HepG2 (cell line): ENCODE measurements at regions not wholly inside any gene's neighbourhood (a gene's known extent, or its start where the extent isn't known, plus 50 kb on each side); places are given as distances from the start of the nearest gene placed in this dataset.

Source experiments
- ADNP ChIP-seq: sonication (generic); formaldehyde crosslinking; IDR thresholded peaks from 2 replicates; pipeline ENCODE4 v1.4.0; 2020; ENCODE audit warnings: missing genetic modification reagents
- ARID5B ChIP-seq: IDR thresholded peaks from 2 replicates; pipeline ENCODE4 v1.4.0; 2020; ENCODE audit warnings: mild to moderate bottlenecking, missing genetic modification reagents
- ASH2L ChIP-seq: fragments of 300-600, 200-600 bp; sonication (generic); IDR thresholded peaks from 2 replicates; pipeline ENCODE4 v1.7.0; 2017; ENCODE audit warnings: low read depth, mild to moderate bottlenecking, moderate library complexity, mixed read lengths, low read length; ENCODE audit not compliant: insufficient read length
- ATM ChIP-seq: fragments of 450-650 bp; IDR thresholded peaks from 2 replicates; pipeline ENCODE4 v1.7.1; 2017; ENCODE audit warnings: mild to moderate bottlenecking, borderline replicate concordance
- CEBPB ChIP-seq: IDR thresholded peaks from 2 replicates; pipeline ENCODE4 v1.6.1; 2011; ENCODE audit warnings: low read depth, low read length, improper control_type of control experiment, borderline replicate concordance
- ETV6 ChIP-seq: sonication (generic); formaldehyde crosslinking; conservative IDR thresholded peaks from 2 replicates; pipeline ENCODE4 v1.4.0; 2020; ENCODE audit warnings: missing genetic modification reagents
- FOSL2 ChIP-seq: sonication (generic); formaldehyde crosslinking; IDR thresholded peaks from 2 replicates; pipeline ENCODE4 v1.4.0; 2020; ENCODE audit warnings: missing genetic modification reagents
- FOXC1 ChIP-seq: sonication (generic); formaldehyde crosslinking; IDR thresholded peaks from 2 replicates; pipeline ENCODE4 v1.8.0; 2022; ENCODE audit warnings: mild to moderate bottlenecking, missing genetic modification reagents, borderline replicate concordance
- HNF4A ChIP-seq: sonication (generic); formaldehyde crosslinking; IDR thresholded peaks from 2 replicates; pipeline ENCODE4 v1.4.0; 2020; ENCODE audit warnings: missing genetic modification reagents
- HOXA3 ChIP-seq: sonication (generic); formaldehyde crosslinking; IDR thresholded peaks from 2 replicates; pipeline ENCODE4 v1.5.0; 2020; ENCODE audit warnings: missing genetic modification reagents
- RFX5 ChIP-seq: IDR thresholded peaks from 2 replicates; pipeline ENCODE4 v1.6.1; 2011; ENCODE audit warnings: low read depth, low read length, improper control_type of control experiment
- RFXAP ChIP-seq: sonication (generic); formaldehyde crosslinking; IDR thresholded peaks from 2 replicates; pipeline ENCODE4 v1.4.0; 2020; ENCODE audit warnings: missing genetic modification reagents, borderline replicate concordance
- SAP130 ChIP-seq: IDR thresholded peaks from 2 replicates; pipeline ENCODE4 v1.6.1; 2016; ENCODE audit warnings: low read depth
- SMAD1 ChIP-seq: sonication (generic); formaldehyde crosslinking; IDR thresholded peaks from 2 replicates; pipeline ENCODE4 v1.4.0; 2020; ENCODE audit warnings: missing genetic modification reagents, low read depth, mild to moderate bottlenecking, borderline replicate concordance
- SMAD3 ChIP-seq: sonication (generic); formaldehyde crosslinking; IDR thresholded peaks from 2 replicates; pipeline ENCODE4 v1.4.0; 2020; ENCODE audit warnings: missing genetic modification reagents
- THYN1 ChIP-seq: sonication (generic); formaldehyde crosslinking; IDR thresholded peaks from 2 replicates; pipeline ENCODE4 v1.8.1; 2023; ENCODE audit warnings: low read depth, mild to moderate bottlenecking, moderate library complexity, missing genetic modification reagents, borderline replicate concordance
- TMF1 ChIP-seq: sonication (generic); formaldehyde crosslinking; IDR thresholded peaks from 2 replicates; pipeline ENCODE4 v1.8.1; 2022; ENCODE audit warnings: low read depth, missing genetic modification reagents
- ZBTB43 ChIP-seq: sonication (generic); formaldehyde crosslinking; conservative IDR thresholded peaks from 2 replicates; pipeline ENCODE4 v1.4.0; 2020; ENCODE audit warnings: missing genetic modification reagents
- ZBTB49 ChIP-seq: sonication (generic); formaldehyde crosslinking; IDR thresholded peaks from 2 replicates; pipeline ENCODE4 v1.4.0; 2020; ENCODE audit warnings: missing genetic modification reagents, borderline replicate concordance
- ZNF101 ChIP-seq: sonication (generic); formaldehyde crosslinking; IDR thresholded peaks from 2 replicates; pipeline ENCODE4 v1.4.0; 2020; ENCODE audit warnings: mild to moderate bottlenecking, low read depth, missing genetic modification reagents, borderline replicate concordance
- ZNF282 ChIP-seq: fragments of 450-650 bp; IDR thresholded peaks from 2 replicates; pipeline ENCODE4 v1.6.1; 2018; ENCODE audit not compliant: partially characterized antibody
- ZNF3 ChIP-seq: IDR thresholded peaks from 2 replicates; pipeline ENCODE4 v1.7.0; 2017; ENCODE audit warnings: inconsistent platforms
- ZNF362 ChIP-seq: sonication (generic); formaldehyde crosslinking; IDR thresholded peaks from 2 replicates; pipeline ENCODE4 v1.4.0; 2020; ENCODE audit warnings: missing genetic modification reagents, mild to moderate bottlenecking, borderline replicate concordance
- ZNF644 ChIP-seq: IDR thresholded peaks from 2 replicates; pipeline ENCODE4 v1.6.1; 2016; ENCODE audit warnings: low read depth
- ZNF883 ChIP-seq: sonication (generic); formaldehyde crosslinking; IDR thresholded peaks from 2 replicates; pipeline ENCODE4 v1.5.1; 2020; ENCODE audit warnings: mild to moderate bottlenecking, missing genetic modification reagents; ENCODE audit errors: not compliant biosample characterization

GRCh38 chr18:39241534-39241933 is 1675.9 kb upstream of the CELF4 start (continued):
- TF ChIP-seq ARID5B (peak; percentile 94), ADNP (no peak), ZNF644 (CRISPR knock-in tag) (peak; percentile 96), TMF1 (CRISPR knock-in tag) (no peak), ZBTB43 (no peak), ZBTB49 (no peak), SMAD1 (CRISPR knock-in tag) (no peak), ZNF362 (no peak), ETV6 (CRISPR knock-in tag) (no peak), RFX5 (no peak), ZNF883 (CRISPR knock-in tag) (no peak), ZNF282 (no peak), THYN1 (no peak), HOXA3 (CRISPR knock-in tag) (no peak), HNF4A (CRISPR knock-in tag) (peak; percentile 91), SAP130 (CRISPR knock-in tag) (peak; percentile 40; the same call in 1 of the 2 replicates), ASH2L (peak; percentile 52), SMAD3 (CRISPR knock-in tag) (no peak), ATM (no peak), CEBPB (peak; percentile 82), FOXC1 (CRISPR knock-in tag) (no peak), ZNF101 (no peak), FOSL2 (CRISPR knock-in tag) (peak; percentile 57), ZNF3 (CRISPR knock-in tag) (no peak), RFXAP (no peak)
